ENCODE measurements at regions not wholly inside any gene's neighbourhood (a gene's known extent, or its start where the extent isn't known, plus 50 kb on each side); places are given as distances from the start of the nearest gene placed in this dataset.

GRCh38 chr22:49068861-49069500 lies 758.7 kb downstream of the BRD1 start:
- Histone ChIP-seq H3K79me2 (ENCODE audit: insufficient read depth, low read length) (no peaks in the 10 kb centered on the region), H3K9me3 (ENCODE audit: low read length) (no peaks in the 10 kb centered on the region), H3K4me3 (replicated peaks in 1 of 3; ENCODE audit: insufficient read depth in 1 of 3, low read depth in 2 of 3, low read length in 3 of 3) (no peak overlapping the region), H3K9ac (ENCODE audit: insufficient read depth, low read depth, low read length) (no peak overlapping the region), H3K36me3 (replicated peaks in 1 of 2; ENCODE audit: control insufficient read depth in 1 of 2, insufficient read depth in 2 of 2, low read length in 2 of 2) (no peaks in the 10 kb centered on the region), H3K4me2 (ENCODE audit: low read depth, low read length) (no peak overlapping the region), H3K27me3 (ENCODE audit: control insufficient read depth in 1 of 2, insufficient read depth in 2 of 2, low read length in 2 of 2) (peaks cover 2 to 33% of the 10 kb centered on the region in 2 experiments; a peak in 2 of 5 replicates), H4K20me1 (ENCODE audit: insufficient read depth, low read length) (no peaks in the 10 kb centered on the region), H3K4me1 (ENCODE audit: insufficient read depth, low read length) (no peaks in the 10 kb centered on the region), H2AFZ (ENCODE audit: low read length) (no peak overlapping the region), H3K27ac (ENCODE audit: extremely low read length, insufficient read depth, low read length) (no peak overlapping the region)
- ChIA-PET POLR2A (no interaction called here), CTCF (ENCODE audit: low intra/inter-chr PET ratio, low total read pairs) (no interaction called here)
- DNase-seq (ENCODE audit: low spot score) (no peak), ATAC-seq (no peak), FAIRE-seq (no peak)
- intact Hi-C loops (cut with micrococcal nuclease; ENCODE audit: unreplicated experiment), result no loop called here
- BruUV-seq (replicated peaks), result no TSS peak
- in situ Hi-C loops (cut with HindIII; ENCODE audit: extremely low pct_ligation_motif_present, low pct_unique_long_range_greater_than_20kb), result no loop called here
- 26% methylated on average over 14 of the region's 15 CpGs for WGBS (ENCODE audit: low lambda C conversion rate)
- TF ChIP-seq ZFP37 (CRISPR knock-in tag; IDR thresholded peaks at IDR 0.05; ENCODE audit: borderline replicate concordance) (no peak), ZNF512 (CRISPR knock-in tag; IDR thresholded peaks at IDR 0.05) (no peak), YEATS4 (CRISPR knock-in tag; IDR thresholded peaks at IDR 0.05; ENCODE audit: borderline replicate concordance) (no peak), HNRNPLL (IDR thresholded peaks at IDR 0.05; ENCODE audit: low read depth, low read length, poor library complexity, severe bottlenecking) (no peak), KDM4B (CRISPR knock-in tag; IDR thresholded peaks at IDR 0.05) (no peak), ETS1 (CRISPR knock-in tag; IDR thresholded peaks at IDR 0.05) (no peak), MIER3 (CRISPR knock-in tag; IDR thresholded peaks at IDR 0.05; ENCODE audit: borderline replicate concordance) (no peak), MAFF (IDR thresholded peaks at IDR 0.05; ENCODE audit: low read depth, low read length) (no peak), TOPORS (CRISPR knock-in tag; IDR thresholded peaks at IDR 0.05) (no peak), ZFYVE20 (CRISPR knock-in tag; IDR thresholded peaks at IDR 0.05; ENCODE audit: borderline replicate concordance, low read depth) (no peak), ZBTB10 (CRISPR knock-in tag; IDR thresholded peaks at IDR 0.05; ENCODE audit: borderline replicate concordance) (no peak), SKI (IDR thresholded peaks at IDR 0.05; ENCODE audit: partially characterized antibody) (no peak), ZNF550 (CRISPR knock-in tag; IDR thresholded peaks at IDR 0.05; ENCODE audit: borderline replicate concordance) (no peak), NFE2L2 (IDR thresholded peaks at IDR 0.05; ENCODE audit: low read length) (no peak), ZNF709 (CRISPR knock-in tag; IDR thresholded peaks at IDR 0.05) (no peak)
- TF ChIP-seq, protein P1, sequence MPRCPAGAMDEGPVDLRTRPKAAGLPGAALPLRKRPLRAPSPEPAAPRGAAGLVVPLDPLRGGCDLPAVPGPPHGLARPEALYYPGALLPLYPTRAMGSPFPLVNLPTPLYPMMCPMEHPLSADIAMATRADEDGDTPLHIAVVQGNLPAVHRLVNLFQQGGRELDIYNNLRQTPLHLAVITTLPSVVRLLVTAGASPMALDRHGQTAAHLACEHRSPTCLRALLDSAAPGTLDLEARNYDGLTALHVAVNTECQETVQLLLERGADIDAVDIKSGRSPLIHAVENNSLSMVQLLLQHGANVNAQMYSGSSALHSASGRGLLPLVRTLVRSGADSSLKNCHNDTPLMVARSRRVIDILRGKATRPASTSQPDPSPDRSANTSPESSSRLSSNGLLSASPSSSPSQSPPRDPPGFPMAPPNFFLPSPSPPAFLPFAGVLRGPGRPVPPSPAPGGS (CRISPR knock-in tag; IDR thresholded peaks at IDR 0.05), result no peak
- TF ChIP-seq, protein P2, sequence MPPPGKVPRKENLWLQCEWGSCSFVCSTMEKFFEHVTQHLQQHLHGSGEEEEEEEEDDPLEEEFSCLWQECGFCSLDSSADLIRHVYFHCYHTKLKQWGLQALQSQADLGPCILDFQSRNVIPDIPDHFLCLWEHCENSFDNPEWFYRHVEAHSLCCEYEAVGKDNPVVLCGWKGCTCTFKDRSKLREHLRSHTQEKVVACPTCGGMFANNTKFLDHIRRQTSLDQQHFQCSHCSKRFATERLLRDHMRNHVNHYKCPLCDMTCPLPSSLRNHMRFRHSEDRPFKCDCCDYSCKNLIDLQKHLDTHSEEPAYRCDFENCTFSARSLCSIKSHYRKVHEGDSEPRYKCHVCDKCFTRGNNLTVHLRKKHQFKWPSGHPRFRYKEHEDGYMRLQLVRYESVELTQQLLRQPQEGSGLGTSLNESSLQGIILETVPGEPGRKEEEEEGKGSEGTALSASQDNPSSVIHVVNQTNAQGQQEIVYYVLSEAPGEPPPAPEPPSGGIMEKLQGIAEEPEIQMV (CRISPR knock-in tag; IDR thresholded peaks at IDR 0.05; ENCODE audit: low read depth), result no peak

All from HepG2 (cell line).